Gastroesophageal sphincter (tissue), 3 donors: ENCODE measurements at regions not wholly inside any gene's neighbourhood (a gene's known extent, or its start where the extent isn't known, plus 50 kb on each side); places are given as distances from the start of the nearest gene placed in this dataset.

Source experiments
- POLR2A ChIP-seq, 2 donors: fragments of 450-650 bp; IDR thresholded peaks; one replicate each; pipeline ENCODE4 v1.6.1; 2017; ENCODE audit warnings: antibody characterized with exemption in 2 of 2, mild to moderate bottlenecking in 2 of 2, moderate library complexity in 1 of 2
- TF ChIP-seq, protein P1 (sequence below), 4 experiments: fragments of 200-600 bp in 2 of 4; fragments of 450-650 bp in 2 of 4; sonication (generic) in 1 of 4; IDR thresholded peaks; one replicate each; pipeline ENCODE4 v1.5.1; 2017 to 2019; ENCODE audit warnings: antibody characterized with exemption in 4 of 4, mild to moderate bottlenecking in 2 of 4, moderate library complexity in 2 of 4

GRCh38 chr7:114309729-114310128 is 104.9 kb upstream of the FOXP2 start:
- TF ChIP-seq, protein P1, sequence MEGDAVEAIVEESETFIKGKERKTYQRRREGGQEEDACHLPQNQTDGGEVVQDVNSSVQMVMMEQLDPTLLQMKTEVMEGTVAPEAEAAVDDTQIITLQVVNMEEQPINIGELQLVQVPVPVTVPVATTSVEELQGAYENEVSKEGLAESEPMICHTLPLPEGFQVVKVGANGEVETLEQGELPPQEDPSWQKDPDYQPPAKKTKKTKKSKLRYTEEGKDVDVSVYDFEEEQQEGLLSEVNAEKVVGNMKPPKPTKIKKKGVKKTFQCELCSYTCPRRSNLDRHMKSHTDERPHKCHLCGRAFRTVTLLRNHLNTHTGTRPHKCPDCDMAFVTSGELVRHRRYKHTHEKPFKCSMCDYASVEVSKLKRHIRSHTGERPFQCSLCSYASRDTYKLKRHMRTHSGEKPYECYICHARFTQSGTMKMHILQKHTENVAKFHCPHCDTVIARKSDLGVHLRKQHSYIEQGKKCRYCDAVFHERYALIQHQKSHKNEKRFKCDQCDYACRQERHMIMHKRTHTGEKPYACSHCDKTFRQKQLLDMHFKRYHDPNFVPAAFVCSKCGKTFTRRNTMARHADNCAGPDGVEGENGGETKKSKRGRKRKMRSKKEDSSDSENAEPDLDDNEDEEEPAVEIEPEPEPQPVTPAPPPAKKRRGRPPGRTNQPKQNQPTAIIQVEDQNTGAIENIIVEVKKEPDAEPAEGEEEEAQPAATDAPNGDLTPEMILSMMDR (IDR thresholded peaks at IDR 0.05), result no peak
- TF ChIP-seq POLR2A (IDR thresholded peaks at IDR 0.05), result no peak
